ENCODE measurements at regions not wholly inside any gene's neighbourhood (a gene's known extent, or its start where the extent isn't known, plus 50 kb on each side); places are given as distances from the start of the nearest gene placed in this dataset.

GRCh38 chr2:57882895-57883515 lies 163.6 kb upstream of the VRK2 start:
- Histone ChIP-seq H3K4me3 (ENCODE audit: low read length) (no peak overlapping the region), H3K4me1 (ENCODE audit: control insufficient read depth, insufficient read depth, low read length) (no peaks in the 10 kb centered on the region), H3K9me3 (ENCODE audit: control insufficient read depth, low read length) (no peaks in the 10 kb centered on the region), H3K36me3 (ENCODE audit: control insufficient read depth, insufficient read depth, low read length) (no peaks in the 10 kb centered on the region), H3K9ac (ENCODE audit: low read length) (no peak overlapping the region), H3K27me3 (ENCODE audit: control insufficient read depth, insufficient read depth, low read length) (no peaks in the 10 kb centered on the region)

GRCh38 chr2:57884281-57884680 lies 162.3 kb upstream of the VRK2 start:
- Histone ChIP-seq H3K4me3 (ENCODE audit: low read length) (no peak overlapping the region), H3K36me3 (ENCODE audit: control insufficient read depth, insufficient read depth, low read length) (no peaks in the 10 kb centered on the region), H3K27me3 (ENCODE audit: control insufficient read depth, insufficient read depth, low read length) (no peaks in the 10 kb centered on the region), H3K9me3 (ENCODE audit: control insufficient read depth, low read length) (no peaks in the 10 kb centered on the region), H3K4me1 (ENCODE audit: control insufficient read depth, insufficient read depth, low read length) (no peaks in the 10 kb centered on the region), H3K9ac (ENCODE audit: low read length) (no peak overlapping the region)

- Histone ChIP-seq H3K9me3 (ENCODE audit: control insufficient read depth, low read length) (no peaks in the 10 kb centered on the region), H3K4me3 (ENCODE audit: low read length) (no peak overlapping the region), H3K4me1 (ENCODE audit: control insufficient read depth, insufficient read depth, low read length) (no peaks in the 10 kb centered on the region), H3K9ac (ENCODE audit: low read length) (no peak overlapping the region), H3K36me3 (ENCODE audit: control insufficient read depth, insufficient read depth, low read length) (no peaks in the 10 kb centered on the region), H3K27me3 (ENCODE audit: control insufficient read depth, insufficient read depth, low read length) (no peaks in the 10 kb centered on the region)
These were observed 160.9 kb upstream of the VRK2 start for GRCh38 chr2:57885742-57886141.

- Histone ChIP-seq H3K9me3 (ENCODE audit: control insufficient read depth, low read length) (no peaks in the 10 kb centered on the region), H3K4me1 (ENCODE audit: control insufficient read depth, insufficient read depth, low read length) (no peaks in the 10 kb centered on the region), H3K4me3 (ENCODE audit: low read length) (no peak overlapping the region), H3K27me3 (ENCODE audit: control insufficient read depth, insufficient read depth, low read length) (no peaks in the 10 kb centered on the region), H3K9ac (ENCODE audit: low read length) (no peak overlapping the region), H3K36me3 (ENCODE audit: control insufficient read depth, insufficient read depth, low read length) (no peaks in the 10 kb centered on the region)
These were observed 160.3 kb upstream of the VRK2 start for GRCh38 chr2:57886161-57886786.

- Histone ChIP-seq H3K9me3 (ENCODE audit: control insufficient read depth, low read length) (no peaks in the 10 kb centered on the region), H3K9ac (ENCODE audit: low read length) (no peak overlapping the region), H3K4me1 (ENCODE audit: control insufficient read depth, insufficient read depth, low read length) (no peaks in the 10 kb centered on the region), H3K4me3 (ENCODE audit: low read length) (no peak overlapping the region), H3K27me3 (ENCODE audit: control insufficient read depth, insufficient read depth, low read length) (no peaks in the 10 kb centered on the region), H3K36me3 (ENCODE audit: control insufficient read depth, insufficient read depth, low read length) (no peaks in the 10 kb centered on the region)
These were observed 158.1 kb upstream of the VRK2 start for GRCh38 chr2:57888463-57888862.

GRCh38 chr2:57890464-57890863 lies 156.1 kb upstream of the VRK2 start:
- Histone ChIP-seq H3K9ac (ENCODE audit: low read length) (no peak overlapping the region), H3K9me3 (ENCODE audit: control insufficient read depth, low read length) (no peaks in the 10 kb centered on the region), H3K4me1 (ENCODE audit: control insufficient read depth, insufficient read depth, low read length) (no peaks in the 10 kb centered on the region), H3K4me3 (ENCODE audit: low read length) (no peak overlapping the region), H3K27me3 (ENCODE audit: control insufficient read depth, insufficient read depth, low read length) (no peaks in the 10 kb centered on the region), H3K36me3 (ENCODE audit: control insufficient read depth, insufficient read depth, low read length) (no peaks in the 10 kb centered on the region)

- H3K9ac ChIP-seq (ENCODE audit: low read length): no peak overlapping the region
- no peaks in the 10 kb centered on the region for H3K9me3 ChIP-seq (ENCODE audit: control insufficient read depth, low read length)
- no peaks in the 10 kb centered on the region for H3K36me3 ChIP-seq (ENCODE audit: control insufficient read depth, insufficient read depth, low read length)
- H3K27me3 ChIP-seq (ENCODE audit: control insufficient read depth, insufficient read depth, low read length): no peaks in the 10 kb centered on the region
- no peak overlapping the region for H3K4me3 ChIP-seq (ENCODE audit: low read length)
- H3K4me1 ChIP-seq (ENCODE audit: control insufficient read depth, insufficient read depth, low read length): no peaks in the 10 kb centered on the region
These were observed 155.4 kb upstream of the VRK2 start for GRCh38 chr2:57891086-57891712.

GRCh38 chr2:57892920-57893319 lies 153.7 kb upstream of the VRK2 start:
- Histone ChIP-seq H3K9me3 (ENCODE audit: control insufficient read depth, low read length) (no peaks in the 10 kb centered on the region), H3K4me3 (ENCODE audit: low read length) (no peak overlapping the region), H3K36me3 (ENCODE audit: control insufficient read depth, insufficient read depth, low read length) (no peaks in the 10 kb centered on the region), H3K9ac (ENCODE audit: low read length) (no peak overlapping the region), H3K4me1 (ENCODE audit: control insufficient read depth, insufficient read depth, low read length) (no peaks in the 10 kb centered on the region), H3K27me3 (ENCODE audit: control insufficient read depth, insufficient read depth, low read length) (no peaks in the 10 kb centered on the region)

- Histone ChIP-seq H3K36me3 (ENCODE audit: control insufficient read depth, insufficient read depth, low read length) (no peaks in the 10 kb centered on the region), H3K9ac (ENCODE audit: low read length) (no peak overlapping the region), H3K9me3 (ENCODE audit: control insufficient read depth, low read length) (no peaks in the 10 kb centered on the region), H3K27me3 (ENCODE audit: control insufficient read depth, insufficient read depth, low read length) (no peaks in the 10 kb centered on the region), H3K4me1 (ENCODE audit: control insufficient read depth, insufficient read depth, low read length) (no peaks in the 10 kb centered on the region), H3K4me3 (ENCODE audit: low read length) (no peak overlapping the region)
These were observed 153.3 kb upstream of the VRK2 start for GRCh38 chr2:57893347-57893746.

- no peak overlapping the region for H3K9ac ChIP-seq (ENCODE audit: low read length)
- H3K36me3 ChIP-seq (ENCODE audit: control insufficient read depth, insufficient read depth, low read length): no peaks in the 10 kb centered on the region
- no peaks in the 10 kb centered on the region for H3K27me3 ChIP-seq (ENCODE audit: control insufficient read depth, insufficient read depth, low read length)
- no peak overlapping the region for H3K4me3 ChIP-seq (ENCODE audit: low read length)
- H3K9me3 ChIP-seq (ENCODE audit: control insufficient read depth, low read length): no peaks in the 10 kb centered on the region
- no peaks in the 10 kb centered on the region for H3K4me1 ChIP-seq (ENCODE audit: control insufficient read depth, insufficient read depth, low read length)
These were observed 152.8 kb upstream of the VRK2 start for GRCh38 chr2:57893786-57894185.

GRCh38 chr2:57894381-57894780 lies 152.2 kb upstream of the VRK2 start:
- Histone ChIP-seq H3K4me3 (ENCODE audit: low read length) (no peak overlapping the region), H3K27me3 (ENCODE audit: control insufficient read depth, insufficient read depth, low read length) (no peaks in the 10 kb centered on the region), H3K9ac (ENCODE audit: low read length) (no peak overlapping the region), H3K9me3 (ENCODE audit: control insufficient read depth, low read length) (no peaks in the 10 kb centered on the region), H3K36me3 (ENCODE audit: control insufficient read depth, insufficient read depth, low read length) (no peaks in the 10 kb centered on the region), H3K4me1 (ENCODE audit: control insufficient read depth, insufficient read depth, low read length) (no peaks in the 10 kb centered on the region)

- H3K27me3 ChIP-seq (ENCODE audit: control insufficient read depth, insufficient read depth, low read length): no peaks in the 10 kb centered on the region
- no peak overlapping the region for H3K4me3 ChIP-seq (ENCODE audit: low read length)
- H3K9ac ChIP-seq (ENCODE audit: low read length): no peak overlapping the region
- H3K9me3 ChIP-seq (ENCODE audit: control insufficient read depth, low read length): no peaks in the 10 kb centered on the region
- no peaks in the 10 kb centered on the region for H3K4me1 ChIP-seq (ENCODE audit: control insufficient read depth, insufficient read depth, low read length)
- H3K36me3 ChIP-seq (ENCODE audit: control insufficient read depth, insufficient read depth, low read length): no peaks in the 10 kb centered on the region
These were observed 148.7 kb upstream of the VRK2 start for GRCh38 chr2:57897920-57898319.

Measured in mucosa of stomach (tissue), 1 donor.